ENCODE measurements at regions not wholly inside any gene's neighbourhood (a gene's known extent, or its start where the extent isn't known, plus 50 kb on each side); places are given as distances from the start of the nearest gene placed in this dataset.

DNA sequence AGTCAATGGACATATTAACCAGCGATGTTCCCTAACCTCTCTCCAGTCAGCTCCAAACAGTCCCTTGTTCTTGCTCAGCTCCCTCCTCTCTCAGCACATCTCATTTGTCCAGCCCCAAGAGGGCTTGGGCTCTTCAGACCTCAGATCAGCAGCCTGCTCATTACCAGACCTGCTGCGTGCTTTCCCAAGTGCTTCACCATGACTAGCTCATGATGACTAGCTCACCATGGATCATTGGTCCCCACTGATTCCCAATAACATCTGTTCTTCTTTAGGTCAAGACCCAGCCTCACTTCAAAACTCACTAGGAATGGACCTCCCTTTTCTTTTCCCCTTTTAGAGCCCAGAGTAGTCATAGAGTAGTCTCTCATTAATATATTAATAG, 121.9 kb downstream of the SLC16A9 start:
- no TSS peak for BruUV-seq (replicated peaks)

More for the DNA sequence above, 121.9 kb downstream of the SLC16A9 start:
- no peaks in the 10 kb centered on the region for H3K27me3 ChIP-seq (ENCODE audit: insufficient read depth, low read length)
- H2AFZ ChIP-seq (ENCODE audit: low read depth, low read length, poor library complexity, severe bottlenecking) = no peak overlapping the region
- no peak overlapping the region for H3K4me2 ChIP-seq (ENCODE audit: low read length)
- H3K27ac ChIP-seq (ENCODE audit: low read depth, low read length) = no peak overlapping the region
- intact Hi-C loops (cut with micrococcal nuclease) = no loop called here
- H3K9me3 ChIP-seq (ENCODE audit: control insufficient read depth in 1 of 2, insufficient read depth in 1 of 2, low read depth in 1 of 2, low read length in 2 of 2) = no peaks in the 10 kb centered on the region
- CTCF ChIA-PET = no interaction called here
- DNase-seq (ENCODE audit: low read depth, low spot score) (no peak), ATAC-seq (no peak)
- H3K4me3 ChIP-seq (replicated peaks in 1 of 2; ENCODE audit: low read depth in 1 of 2, low read length in 2 of 2) = no peak overlapping the region
- H3K36me3 ChIP-seq (ENCODE audit: control insufficient read depth in 1 of 2, insufficient read depth in 2 of 2, low read length in 2 of 2) = no peaks in the 10 kb centered on the region
- H3K9me2 ChIP-seq (ENCODE audit: insufficient read depth) = no peaks in the 10 kb centered on the region
- no peaks in the 10 kb centered on the region for H4K20me1 ChIP-seq (ENCODE audit: insufficient read depth)
- no peaks in the 10 kb centered on the region for H3K79me2 ChIP-seq (ENCODE audit: insufficient read depth, low read length)
- RAD21 ChIA-PET (ENCODE audit: low non-redundant PET in 1 of 2, low total read pairs in 2 of 2, uncharacterized antibody in 2 of 2, unreplicated experiment in 2 of 2) = no interaction called here
- no peak overlapping the region for H3K9ac ChIP-seq (ENCODE audit: low read length)
- no peaks in the 10 kb centered on the region for H3K4me1 ChIP-seq (ENCODE audit: control insufficient read depth in 1 of 2, insufficient read depth in 2 of 2, low read length in 2 of 2)
- TF ChIP-seq ELF1 (IDR thresholded peaks at IDR 0.05; ENCODE audit: borderline replicate concordance, low read depth) (no peak), YY1 (IDR thresholded peaks at IDR 0.05; ENCODE audit: extremely low read depth, insufficient replicate concordance, low read depth, low read length) (no peak), POLR2A (IDR thresholded peaks at IDR 0.05; ENCODE audit: borderline replicate concordance, extremely low read depth, insufficient read depth, insufficient read length) (no peak), SRF (IDR thresholded peaks at IDR 0.05; ENCODE audit: low read depth) (no peak), EZH2 (IDR thresholded peaks at IDR 0.05) (no peak), RAD21 (IDR thresholded peaks at IDR 0.05; ENCODE audit: low read depth) (no peak), EGR1 (IDR thresholded peaks at IDR 0.05; ENCODE audit: low read depth) (no peak), POLR2AphosphoS5 (IDR thresholded peaks at IDR 0.05; ENCODE audit: low read depth, low read length) (no peak)
- TF ChIP-seq, protein P1, sequence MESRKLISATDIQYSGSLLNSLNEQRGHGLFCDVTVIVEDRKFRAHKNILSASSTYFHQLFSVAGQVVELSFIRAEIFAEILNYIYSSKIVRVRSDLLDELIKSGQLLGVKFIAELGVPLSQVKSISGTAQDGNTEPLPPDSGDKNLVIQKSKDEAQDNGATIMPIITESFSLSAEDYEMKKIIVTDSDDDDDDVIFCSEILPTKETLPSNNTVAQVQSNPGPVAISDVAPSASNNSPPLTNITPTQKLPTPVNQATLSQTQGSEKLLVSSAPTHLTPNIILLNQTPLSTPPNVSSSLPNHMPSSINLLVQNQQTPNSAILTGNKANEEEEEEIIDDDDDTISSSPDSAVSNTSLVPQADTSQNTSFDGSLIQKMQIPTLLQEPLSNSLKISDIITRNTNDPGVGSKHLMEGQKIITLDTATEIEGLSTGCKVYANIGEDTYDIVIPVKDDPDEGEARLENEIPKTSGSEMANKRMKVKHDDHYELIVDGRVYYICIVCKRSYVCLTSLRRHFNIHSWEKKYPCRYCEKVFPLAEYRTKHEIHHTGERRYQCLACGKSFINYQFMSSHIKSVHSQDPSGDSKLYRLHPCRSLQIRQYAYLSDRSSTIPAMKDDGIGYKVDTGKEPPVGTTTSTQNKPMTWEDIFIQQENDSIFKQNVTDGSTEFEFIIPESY (IDR thresholded peaks at IDR 0.05; ENCODE audit: extremely low read depth, insufficient replicate concordance, low read length) = no peak
- TF ChIP-seq, protein P2, sequence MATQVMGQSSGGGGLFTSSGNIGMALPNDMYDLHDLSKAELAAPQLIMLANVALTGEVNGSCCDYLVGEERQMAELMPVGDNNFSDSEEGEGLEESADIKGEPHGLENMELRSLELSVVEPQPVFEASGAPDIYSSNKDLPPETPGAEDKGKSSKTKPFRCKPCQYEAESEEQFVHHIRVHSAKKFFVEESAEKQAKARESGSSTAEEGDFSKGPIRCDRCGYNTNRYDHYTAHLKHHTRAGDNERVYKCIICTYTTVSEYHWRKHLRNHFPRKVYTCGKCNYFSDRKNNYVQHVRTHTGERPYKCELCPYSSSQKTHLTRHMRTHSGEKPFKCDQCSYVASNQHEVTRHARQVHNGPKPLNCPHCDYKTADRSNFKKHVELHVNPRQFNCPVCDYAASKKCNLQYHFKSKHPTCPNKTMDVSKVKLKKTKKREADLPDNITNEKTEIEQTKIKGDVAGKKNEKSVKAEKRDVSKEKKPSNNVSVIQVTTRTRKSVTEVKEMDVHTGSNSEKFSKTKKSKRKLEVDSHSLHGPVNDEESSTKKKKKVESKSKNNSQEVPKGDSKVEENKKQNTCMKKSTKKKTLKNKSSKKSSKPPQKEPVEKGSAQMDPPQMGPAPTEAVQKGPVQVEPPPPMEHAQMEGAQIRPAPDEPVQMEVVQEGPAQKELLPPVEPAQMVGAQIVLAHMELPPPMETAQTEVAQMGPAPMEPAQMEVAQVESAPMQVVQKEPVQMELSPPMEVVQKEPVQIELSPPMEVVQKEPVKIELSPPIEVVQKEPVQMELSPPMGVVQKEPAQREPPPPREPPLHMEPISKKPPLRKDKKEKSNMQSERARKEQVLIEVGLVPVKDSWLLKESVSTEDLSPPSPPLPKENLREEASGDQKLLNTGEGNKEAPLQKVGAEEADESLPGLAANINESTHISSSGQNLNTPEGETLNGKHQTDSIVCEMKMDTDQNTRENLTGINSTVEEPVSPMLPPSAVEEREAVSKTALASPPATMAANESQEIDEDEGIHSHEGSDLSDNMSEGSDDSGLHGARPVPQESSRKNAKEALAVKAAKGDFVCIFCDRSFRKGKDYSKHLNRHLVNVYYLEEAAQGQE (IDR thresholded peaks at IDR 0.05; ENCODE audit: low read depth) = no peak
- POLR2A ChIA-PET = no interaction called here

Measured in HCT116 (cell line).